ENCODE measurements at regions not wholly inside any gene's neighbourhood (a gene's known extent, or its start where the extent isn't known, plus 50 kb on each side); places are given as distances from the start of the nearest gene placed in this dataset.
A peak's percentile ranks its signal among the peaks of the same experiment; 100 is the strongest.

DNA sequence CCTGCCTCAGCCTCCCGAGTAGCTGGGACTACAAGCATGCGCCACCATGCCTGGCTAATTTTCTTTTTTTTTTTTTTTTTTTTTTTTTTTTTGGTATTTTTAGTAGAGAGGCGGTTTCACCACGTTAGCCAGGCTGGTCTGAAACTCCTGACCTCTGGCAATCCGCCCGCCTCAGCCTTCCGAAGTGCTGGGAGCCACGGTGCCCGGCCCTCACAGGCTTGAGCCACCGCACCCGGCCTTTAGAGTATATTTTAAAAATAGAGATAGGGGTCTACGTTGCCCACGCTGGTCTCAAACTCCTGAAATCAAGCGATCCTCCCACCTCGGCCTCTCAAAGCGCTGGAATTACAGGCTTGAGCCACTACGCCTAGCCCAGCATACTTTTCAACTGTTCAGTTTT, 93.4 kb upstream of the CHD2 start:
- Histone ChIP-seq H3K9me3 (no peaks in the 10 kb centered on the region), H3K27ac (peak overlapping the region; percentile 90 to 98 (median 94)), H3K36me3 (no peaks in the 10 kb centered on the region), H3K27me3 (no peaks in the 10 kb centered on the region), H3K4me3 (no peak overlapping the region), H3K4me1 (peaks cover 0 to 59% (median 53%) of the 10 kb centered on the region in 4 donors)
- DNase-seq = no peak
- WGBS, 2 donors = 86 to 88% methylated on average over 17 of the region's 17 CpGs
- TF ChIP-seq, protein P1, sequence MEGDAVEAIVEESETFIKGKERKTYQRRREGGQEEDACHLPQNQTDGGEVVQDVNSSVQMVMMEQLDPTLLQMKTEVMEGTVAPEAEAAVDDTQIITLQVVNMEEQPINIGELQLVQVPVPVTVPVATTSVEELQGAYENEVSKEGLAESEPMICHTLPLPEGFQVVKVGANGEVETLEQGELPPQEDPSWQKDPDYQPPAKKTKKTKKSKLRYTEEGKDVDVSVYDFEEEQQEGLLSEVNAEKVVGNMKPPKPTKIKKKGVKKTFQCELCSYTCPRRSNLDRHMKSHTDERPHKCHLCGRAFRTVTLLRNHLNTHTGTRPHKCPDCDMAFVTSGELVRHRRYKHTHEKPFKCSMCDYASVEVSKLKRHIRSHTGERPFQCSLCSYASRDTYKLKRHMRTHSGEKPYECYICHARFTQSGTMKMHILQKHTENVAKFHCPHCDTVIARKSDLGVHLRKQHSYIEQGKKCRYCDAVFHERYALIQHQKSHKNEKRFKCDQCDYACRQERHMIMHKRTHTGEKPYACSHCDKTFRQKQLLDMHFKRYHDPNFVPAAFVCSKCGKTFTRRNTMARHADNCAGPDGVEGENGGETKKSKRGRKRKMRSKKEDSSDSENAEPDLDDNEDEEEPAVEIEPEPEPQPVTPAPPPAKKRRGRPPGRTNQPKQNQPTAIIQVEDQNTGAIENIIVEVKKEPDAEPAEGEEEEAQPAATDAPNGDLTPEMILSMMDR (IDR thresholded peaks at IDR 0.05) = no peak
- no peak for TF ChIP-seq POLR2A (IDR thresholded peaks at IDR 0.05)
- TF ChIP-seq POLR2AphosphoS5 (IDR thresholded peaks at IDR 0.05) = no peak
- TF ChIP-seq EP300 (IDR thresholded peaks at IDR 0.05) = no peak
- intact Hi-C loops (cut with DNase I) = loop anchor here (5.0 kb wide), 2 partner anchors 171 to 266 kb away; no protein-coding TSS in a partner anchor

DNA sequence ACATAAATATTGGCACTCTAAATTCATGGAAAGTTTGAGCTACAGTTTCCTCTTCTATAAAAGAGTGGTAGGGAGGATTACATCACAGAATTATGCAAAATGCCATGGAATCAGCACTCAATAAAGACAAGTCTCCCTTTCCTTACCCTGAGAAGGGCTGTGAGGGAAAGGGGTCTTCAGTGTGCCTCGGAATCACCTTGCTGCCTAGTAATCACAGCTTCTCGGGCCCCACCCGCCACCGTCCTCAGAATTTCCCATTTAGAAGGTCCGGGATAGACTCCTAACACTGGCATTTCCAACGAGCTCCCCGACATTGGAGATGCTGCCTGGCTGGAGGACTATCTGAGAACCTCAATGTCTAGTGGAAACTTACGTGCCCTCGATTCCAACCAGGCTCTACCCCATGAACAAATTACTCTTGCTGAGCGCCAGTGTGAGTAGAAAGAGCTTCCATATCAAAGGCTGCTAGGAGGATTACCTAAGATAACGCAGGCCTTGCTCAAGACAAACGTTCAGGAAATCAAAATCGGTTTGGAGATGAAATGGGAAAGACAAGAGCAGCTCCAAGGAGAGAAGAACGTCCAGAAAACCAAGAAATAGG, 92.1 kb upstream of the CHD2 start:
- no peak for DNase-seq
- Histone ChIP-seq H3K9me3 (no peaks in the 10 kb centered on the region), H3K4me3 (peak overlapping the region; percentile 37 to 66 (median 54)), H3K4me1 (peaks cover 0 to 57% (median 45%) of the 10 kb centered on the region in 4 donors), H3K27ac (peak overlapping the region; percentile 90 to 98 (median 94)), H3K36me3 (no peaks in the 10 kb centered on the region), H3K27me3 (no peaks in the 10 kb centered on the region)
- 24 to 58% methylated on average over 14 of the region's 14 CpGs for WGBS, 2 donors
- intact Hi-C loops (cut with DNase I) = loop anchor here (5.0 kb wide), 2 partner anchors 169 to 264 kb away; no protein-coding TSS in a partner anchor
- peak in 1 of 4 donors; percentile 28 for TF ChIP-seq POLR2AphosphoS5 (IDR thresholded peaks at IDR 0.05)
- no peak for TF ChIP-seq POLR2A (IDR thresholded peaks at IDR 0.05)
- TF ChIP-seq, protein P1 (IDR thresholded peaks at IDR 0.05) = no peak

DNA sequence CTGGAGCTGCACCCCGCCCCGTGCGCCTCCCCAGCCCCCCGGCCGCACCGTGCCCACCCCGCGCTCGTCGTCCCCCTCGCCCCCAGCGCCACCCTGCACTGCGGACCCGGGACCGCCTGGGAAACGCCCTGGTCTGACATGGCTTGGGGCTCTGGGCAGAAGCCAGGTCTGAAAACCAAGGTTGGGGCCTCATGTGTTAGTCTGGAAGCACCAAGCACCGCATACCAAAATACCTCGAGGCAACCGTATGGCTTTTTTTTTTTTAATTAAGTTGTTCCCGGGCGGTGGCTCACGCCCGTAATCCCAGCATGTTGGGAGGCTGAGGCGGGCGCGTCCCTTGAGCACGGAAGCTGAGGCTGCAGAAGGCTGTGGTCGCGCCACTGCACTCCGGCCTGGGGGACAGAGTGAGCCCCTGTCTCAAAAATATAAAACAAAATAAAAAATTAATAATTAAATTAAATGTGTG, 91.5 kb upstream of the CHD2 start:
- Histone ChIP-seq H3K27me3 (no peaks in the 10 kb centered on the region), H3K4me1 (peaks cover 0 to 52% (median 40%) of the 10 kb centered on the region in 4 donors), H3K9me3 (no peaks in the 10 kb centered on the region), H3K36me3 (no peaks in the 10 kb centered on the region), H3K27ac (peak overlapping the region; percentile 90 to 98 (median 94)), H3K4me3 (peak overlapping the region; percentile 37 to 66 (median 54))
- DNase-seq = peak; percentile 82
- intact Hi-C loops (cut with DNase I) = loop anchor here (1.0 to 5.0 kb wide), 4 partner anchors 75 to 264 kb away; no protein-coding TSS in a partner anchor
- no peak for TF ChIP-seq POLR2A (IDR thresholded peaks at IDR 0.05)
- TF ChIP-seq POLR2AphosphoS5 (IDR thresholded peaks at IDR 0.05) = no peak
- no peak for TF ChIP-seq EP300 (IDR thresholded peaks at IDR 0.05)
- TF ChIP-seq, protein P1 (IDR thresholded peaks at IDR 0.05) = no peak
- 3 to 4% methylated on average over 30 of the region's 30 CpGs for WGBS, 2 donors

DNA sequence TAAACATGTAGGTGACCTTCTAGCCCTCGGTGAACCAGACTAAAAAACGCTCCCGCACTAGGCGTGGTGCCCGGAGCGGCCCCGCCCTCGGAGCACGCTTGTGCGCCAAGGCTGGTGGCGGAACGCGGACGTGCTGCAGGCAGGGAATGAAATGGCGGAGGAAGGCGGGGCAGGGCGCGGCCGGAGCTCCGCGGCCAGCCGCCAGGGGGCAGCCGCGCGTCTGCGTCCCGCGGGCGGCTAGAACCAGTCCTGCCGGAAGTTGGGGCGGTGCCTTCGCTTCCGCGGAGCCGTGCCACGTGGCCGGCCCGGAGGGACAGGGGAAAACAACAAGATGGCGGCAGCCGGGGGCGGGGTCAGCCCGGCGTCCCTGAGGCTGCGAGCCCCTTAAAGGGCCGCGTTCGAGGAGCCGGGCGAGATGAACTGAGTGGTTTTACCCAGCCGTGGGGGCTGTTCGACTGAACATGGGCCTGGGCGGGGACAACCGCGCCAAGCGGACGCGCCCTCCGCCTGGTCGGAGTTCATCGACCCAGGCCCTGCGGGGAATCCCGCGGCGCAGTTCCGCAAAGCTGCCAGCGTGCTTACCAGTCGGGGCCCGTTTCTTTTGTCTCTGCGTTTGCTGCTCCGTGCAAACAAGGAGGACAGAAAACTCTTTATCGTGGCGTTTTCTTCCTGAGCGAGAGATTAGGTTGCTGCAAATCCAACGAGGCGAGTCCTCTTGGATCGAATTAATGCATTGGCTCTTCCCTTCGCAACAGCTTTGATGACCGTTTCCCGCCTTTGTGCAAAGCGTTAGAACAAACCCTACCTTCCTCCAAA, 90.9 kb upstream of the CHD2 start:
- WGBS, 2 donors = 0 to 1% methylated on average over 80 of the region's 80 CpGs
- intact Hi-C loops (cut with DNase I) = loop anchor here (1.0 to 5.0 kb wide), 4 partner anchors 74 to 263 kb away; no protein-coding TSS in a partner anchor
- Histone ChIP-seq H3K36me3 (no peaks in the 10 kb centered on the region), H3K27me3 (no peaks in the 10 kb centered on the region), H3K4me1 (peaks cover 0 to 47% (median 34%) of the 10 kb centered on the region in 4 donors), H3K9me3 (no peaks in the 10 kb centered on the region), H3K4me3 (peak overlapping the region; percentile 51 to 66 (median 54)), H3K27ac (peak overlapping the region; percentile 90 to 98 (median 94))
- peak; percentile 78 to 92 (median 88) for TF ChIP-seq POLR2AphosphoS5 (IDR thresholded peaks at IDR 0.05)
- TF ChIP-seq, protein P1 (IDR thresholded peaks at IDR 0.05) = peak; percentile 68 to 96 (median 96)
- peak; percentile 69 to 70 for TF ChIP-seq POLR2A (IDR thresholded peaks at IDR 0.05)
- peak in 3 of 4 donors; percentile 20 to 56 (median 55) for TF ChIP-seq EP300 (IDR thresholded peaks at IDR 0.05)
- peak; percentile 99 for DNase-seq
